ENCODE measurements at regions not wholly inside any gene's neighbourhood (a gene's known extent, or its start where the extent isn't known, plus 50 kb on each side); places are given as distances from the start of the nearest gene placed in this dataset.

DNA sequence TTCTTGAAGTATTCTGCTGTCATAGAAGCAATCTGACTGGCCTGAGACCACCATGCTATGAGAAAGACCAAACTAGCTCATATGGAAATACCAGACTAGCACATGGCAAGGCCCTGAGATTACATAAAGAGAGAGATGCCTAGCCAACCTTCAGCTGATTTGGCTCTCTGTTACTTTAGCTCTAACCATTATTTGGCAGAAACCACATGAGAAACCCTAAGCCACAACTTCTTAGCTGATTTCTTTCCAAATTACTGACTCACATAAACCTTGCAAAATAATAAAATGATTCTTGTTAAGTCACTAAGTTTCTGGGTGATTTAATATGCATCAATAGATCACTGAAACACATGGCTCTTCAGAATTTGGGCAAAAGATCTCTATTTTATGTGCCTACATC, 295.0 kb upstream of the ZNF521 start:
- no peak overlapping the region for H2BK120ac ChIP-seq (ENCODE audit: low read depth, low read length)
- H3K4me1 ChIP-seq (ENCODE audit: control insufficient read depth, insufficient read depth, low read length): peaks cover 10% of the 10 kb centered on the region
- H2AK9ac ChIP-seq (replicated peaks; ENCODE audit: low read depth, low read length, poor library complexity): no peak overlapping the region
- no peak overlapping the region; the same call in 1 of the 2 replicates for H3K18ac ChIP-seq (ENCODE audit: low read depth, low read length)
- ATAC-seq (ENCODE audit: low read depth): no peak
- H2AK5ac ChIP-seq (ENCODE audit: low read depth, low read length): peak overlapping the region; percentile 6
- no peak overlapping the region for H3K9ac ChIP-seq (ENCODE audit: low read depth, low read length)
- H3K4me3 ChIP-seq (ENCODE audit: insufficient read depth, low read depth, low read length): no peak overlapping the region
- DNase-seq: peak; percentile 77
- H4K8ac ChIP-seq (ENCODE audit: low read depth in 2 of 2, low read length in 2 of 2): no peak overlapping the region
- no TSS peak for BruUV-seq (replicated peaks)
- no peak overlapping the region for H3K23ac ChIP-seq (ENCODE audit: low read depth, low read length)
- H3K9me3 ChIP-seq (ENCODE audit: control insufficient read depth, insufficient read depth, low read length): no peaks in the 10 kb centered on the region
- H3K9me1 ChIP-seq (ENCODE audit: insufficient read depth, low read length): peaks cover 12% of the 10 kb centered on the region
- H2BK5ac ChIP-seq (ENCODE audit: low read depth, low read length, poor library complexity, severe bottlenecking): no peak overlapping the region
- H3K27ac ChIP-seq (ENCODE audit: insufficient read depth, low read length): no peak overlapping the region
- dilution Hi-C loops (cut with HindIII; ENCODE audit: low sequenced_read_pairs, unreplicated experiment): no loop called here
- H3K4ac ChIP-seq (ENCODE audit: low read depth, low read length): no peak overlapping the region
- peak overlapping the region; percentile 15; the same call in 2 of the 3 replicates for H2BK15ac ChIP-seq (ENCODE audit: low read depth, low read length)
- no peaks in the 10 kb centered on the region for H3K79me1 ChIP-seq (ENCODE audit: low read depth in 1 of 2, low read length in 2 of 2)
- no peak overlapping the region for H4K91ac ChIP-seq (ENCODE audit: insufficient read depth, low read depth, low read length)
- H3K14ac ChIP-seq (replicated peaks; ENCODE audit: low read depth, low read length): no peak overlapping the region
- no peak overlapping the region for H3K4me2 ChIP-seq (ENCODE audit: low read depth, low read length)
- H3K27me3 ChIP-seq (ENCODE audit: control insufficient read depth, insufficient read depth, low read length): no peaks in the 10 kb centered on the region
- POLR2A ChIA-PET (ENCODE audit: unreplicated experiment): no interaction called here
- H3K36me3 ChIP-seq (ENCODE audit: control insufficient read depth, insufficient read depth, low read length): no peaks in the 10 kb centered on the region
- CTCF ChIA-PET: interaction anchor here (0.5 kb wide), 1 partner anchor 284 kb away, joined by 3 read pairs; no protein-coding TSS in a partner anchor
- TF ChIP-seq RFX5 (IDR thresholded peaks at IDR 0.05; ENCODE audit: low read depth, low read length) (no peak), BHLHE40 (IDR thresholded peaks at IDR 0.05; ENCODE audit: low read depth, low read length) (no peak), MAFK (IDR thresholded peaks at IDR 0.05; ENCODE audit: low read depth, low read length) (no peak), POLR2A (IDR thresholded peaks at IDR 0.05; ENCODE audit: low read depth, low read length) (no peak), NFE2L2 (IDR thresholded peaks at IDR 0.05; ENCODE audit: low read depth, low read length) (no peak)
- TF ChIP-seq, protein P1, sequence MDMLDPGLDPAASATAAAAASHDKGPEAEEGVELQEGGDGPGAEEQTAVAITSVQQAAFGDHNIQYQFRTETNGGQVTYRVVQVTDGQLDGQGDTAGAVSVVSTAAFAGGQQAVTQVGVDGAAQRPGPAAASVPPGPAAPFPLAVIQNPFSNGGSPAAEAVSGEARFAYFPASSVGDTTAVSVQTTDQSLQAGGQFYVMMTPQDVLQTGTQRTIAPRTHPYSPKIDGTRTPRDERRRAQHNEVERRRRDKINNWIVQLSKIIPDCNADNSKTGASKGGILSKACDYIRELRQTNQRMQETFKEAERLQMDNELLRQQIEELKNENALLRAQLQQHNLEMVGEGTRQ (IDR thresholded peaks at IDR 0.05; ENCODE audit: low read depth, low read length): no peak
- H2AFZ ChIP-seq (replicated peaks; ENCODE audit: low read length, poor library complexity): no peak overlapping the region
- intact Hi-C loops (cut with micrococcal nuclease): no loop called here
- H4K5ac ChIP-seq (ENCODE audit: low read depth, low read length): no peak overlapping the region
- no peaks in the 10 kb centered on the region; the same call in 1 of the 2 replicates for H4K20me1 ChIP-seq (ENCODE audit: insufficient read depth, low read length)
- peak overlapping the region; percentile 9; the same call in 1 of the 2 replicates for H2BK20ac ChIP-seq (ENCODE audit: low read depth, low read length)
- in situ Hi-C loops (cut with MboI; ENCODE audit: low sequenced_read_pairs): no loop called here
- no peak overlapping the region for H3K56ac ChIP-seq (ENCODE audit: extremely low read depth, insufficient read depth, low read length)

Measured in IMR-90 (cell line).